Activated CD8-positive, alpha-beta memory T cell treated with anti-CD3 and anti-CD28 coated beads for 4 hours (primary cell): ENCODE measurements at regions not wholly inside any gene's neighbourhood (a gene's known extent, or its start where the extent isn't known, plus 50 kb on each side); places are given as distances from the start of the nearest gene placed in this dataset.
"Not testable (repeated sequence)": the region's sequence is repeated elsewhere in the genome, so short reads cannot be mapped to it uniquely, and the experiment has no call there.

Source experiments
- DNase-seq, 2 donors: peaks; one replicate each; pipeline ENCODE4 v3.0.0-alpha.2; 2020; ENCODE audit warnings: low read depth in 2 of 2

- DNase-seq: no peak
Measured at GRCh38 chr12:90593596-90594295, 361.2 kb downstream of the CCER1 start.

- DNase-seq: no peak
Measured at GRCh38 chr12:90589956-90590355, 365.0 kb downstream of the CCER1 start.

- no peak for DNase-seq
Measured at GRCh38 chr12:90585640-90586304, 369.2 kb downstream of the CCER1 start.

- no peak for DNase-seq
Measured at GRCh38 chr12:90576707-90577106, 378.3 kb downstream of the CCER1 start.

- no peak for DNase-seq
Measured at GRCh38 chr12:90575995-90576394, 379.0 kb downstream of the CCER1 start.

DNA sequence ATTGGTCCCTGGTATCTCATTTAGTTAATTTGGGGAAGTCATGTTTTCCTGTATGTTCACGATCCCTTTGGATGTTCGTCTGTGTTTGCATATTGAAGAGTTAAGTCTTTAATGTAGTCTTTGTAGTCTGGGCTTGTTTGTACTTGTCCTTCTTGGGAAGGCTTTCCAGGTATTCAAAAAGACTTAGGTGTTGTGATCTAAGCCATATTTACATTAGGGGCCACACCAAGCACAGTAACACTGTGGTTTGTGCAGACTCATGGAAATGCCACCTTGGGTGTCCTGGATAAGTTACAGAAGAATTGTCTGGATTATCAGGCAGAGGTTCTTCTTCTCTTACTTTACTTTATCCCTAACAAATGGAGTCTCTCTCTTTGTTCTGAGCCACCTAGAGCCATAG lies 380.3 kb downstream of the CCER1 start:
- DNase-seq: no peak

GRCh38 chr12:90572778-90573177 lies 382.2 kb downstream of the CCER1 start:
- DNase-seq: no peak

DNA sequence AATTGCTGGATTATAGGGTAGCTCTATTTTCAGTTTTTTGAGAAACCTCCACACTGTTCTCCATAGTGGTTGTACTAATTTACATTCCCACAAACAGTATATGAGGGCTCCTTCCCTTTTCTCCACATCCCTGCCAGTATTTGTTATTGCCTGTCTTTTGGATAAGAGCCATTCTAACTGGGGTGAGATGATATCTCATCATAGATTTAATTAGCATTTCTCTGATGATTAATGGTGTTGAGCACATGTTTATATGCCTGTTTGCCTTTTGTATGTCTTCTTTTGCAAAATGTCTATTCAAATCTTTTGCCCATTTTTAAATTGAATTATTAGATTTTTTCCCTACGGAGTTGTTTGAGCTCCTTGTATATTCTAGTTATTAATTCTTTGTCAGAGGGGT lies 385.3 kb downstream of the CCER1 start:
- DNase-seq: no peak

- DNase-seq: no peak
Measured at GRCh38 chr12:90562671-90563070, 392.3 kb downstream of the CCER1 start.

GRCh38 chr12:90548595-90548994 lies 406.4 kb downstream of the CCER1 start:
- DNase-seq: no peak

DNA sequence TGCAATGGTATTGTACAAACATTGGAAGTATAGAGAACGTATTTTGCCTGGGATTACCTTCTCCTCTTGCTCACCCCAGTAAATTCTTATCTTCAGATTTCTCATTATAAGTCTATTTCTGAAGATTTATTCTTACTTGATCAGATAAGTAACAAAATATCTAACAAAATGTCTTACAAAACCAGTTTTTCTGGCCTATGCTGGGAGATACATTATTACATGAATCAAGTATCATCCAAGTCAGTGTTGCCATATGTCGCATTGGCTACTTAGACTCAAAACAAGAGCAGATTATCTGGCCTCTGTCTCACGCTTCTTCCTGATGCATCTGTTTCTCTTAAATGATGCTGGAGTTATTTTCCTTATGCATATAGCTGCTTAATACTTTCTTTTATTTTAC lies 408.5 kb downstream of the CCER1 start:
- DNase-seq: no peak

DNA sequence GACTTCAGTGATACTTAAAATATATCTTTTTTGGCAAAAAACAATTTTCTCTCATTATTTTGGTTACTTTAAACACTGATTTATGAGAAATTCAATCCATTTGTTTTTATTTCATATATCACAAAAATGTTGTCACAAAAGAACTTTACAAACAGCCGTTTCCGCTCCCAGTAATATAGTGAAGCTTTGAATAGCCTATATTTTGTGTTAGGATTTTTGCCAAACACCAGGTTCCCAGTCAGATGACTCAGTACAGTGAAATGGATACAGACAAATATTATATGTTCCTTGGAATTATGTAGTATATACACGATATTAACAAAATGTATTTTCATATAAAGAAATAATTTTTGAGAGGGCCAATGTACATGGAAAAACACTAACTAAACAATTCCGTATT lies 411.1 kb downstream of the CCER1 start:
- no peak for DNase-seq

DNA sequence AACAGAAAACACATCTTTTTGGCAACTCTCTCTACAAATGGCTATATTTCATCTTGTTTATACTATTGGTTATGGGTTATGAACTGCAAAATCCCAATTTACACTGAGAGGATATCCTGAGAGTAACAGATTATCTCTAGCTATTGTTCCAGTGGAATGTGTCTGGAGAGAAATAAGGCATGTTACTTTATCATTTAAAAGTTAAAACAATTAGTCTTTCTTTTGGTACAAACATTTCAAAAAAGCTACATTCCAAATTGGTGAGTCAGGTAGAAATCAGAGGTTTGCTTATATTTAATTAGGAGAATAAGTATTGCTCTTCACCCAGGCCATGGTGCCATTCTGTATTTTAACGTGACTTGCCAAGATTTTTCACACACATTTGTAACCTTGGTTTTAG lies 411.6 kb downstream of the CCER1 start:
- no peak for DNase-seq

DNA sequence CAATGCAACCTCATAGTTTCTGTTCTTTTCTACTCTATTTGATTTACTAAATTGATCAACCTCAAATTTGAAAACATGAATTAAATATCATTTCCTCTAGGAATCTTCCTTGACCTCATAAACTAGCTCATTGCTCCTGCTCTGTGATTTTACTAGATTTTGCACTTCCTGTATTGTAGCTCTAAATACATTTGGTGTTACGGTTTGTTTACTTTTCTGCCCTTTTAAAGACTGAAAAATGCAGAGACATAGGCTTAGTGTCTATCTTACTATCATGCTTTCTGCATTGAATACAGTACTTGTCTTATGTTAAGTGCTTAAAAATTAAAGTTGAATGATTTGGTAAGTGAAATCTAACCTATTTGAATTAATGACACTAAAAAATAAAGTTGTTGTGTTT lies 412.1 kb downstream of the CCER1 start:
- not testable (repeated sequence) for DNase-seq

DNA sequence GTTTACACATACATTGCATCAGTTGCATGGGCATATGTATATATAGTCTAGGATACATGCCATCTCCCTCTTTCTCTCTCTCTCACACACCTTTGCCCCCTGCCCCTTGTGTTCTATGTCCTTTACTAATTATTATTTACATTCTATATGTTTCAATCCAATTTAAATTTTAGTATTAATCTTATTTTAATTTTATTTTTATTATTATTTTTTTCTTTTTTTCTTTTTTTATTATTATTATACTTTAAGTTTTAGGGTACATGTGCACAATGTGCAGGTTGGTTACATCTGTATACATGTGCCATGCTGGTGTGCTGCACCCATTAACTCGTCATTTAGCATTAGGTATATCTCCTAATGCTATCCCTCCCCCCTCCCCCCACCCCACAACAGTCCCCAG lies 421.1 kb downstream of the CCER1 start:
- not testable (repeated sequence) for DNase-seq

- DNase-seq: no peak
Measured at GRCh38 chr12:90520002-90520734, 434.8 kb downstream of the CCER1 start.

DNA sequence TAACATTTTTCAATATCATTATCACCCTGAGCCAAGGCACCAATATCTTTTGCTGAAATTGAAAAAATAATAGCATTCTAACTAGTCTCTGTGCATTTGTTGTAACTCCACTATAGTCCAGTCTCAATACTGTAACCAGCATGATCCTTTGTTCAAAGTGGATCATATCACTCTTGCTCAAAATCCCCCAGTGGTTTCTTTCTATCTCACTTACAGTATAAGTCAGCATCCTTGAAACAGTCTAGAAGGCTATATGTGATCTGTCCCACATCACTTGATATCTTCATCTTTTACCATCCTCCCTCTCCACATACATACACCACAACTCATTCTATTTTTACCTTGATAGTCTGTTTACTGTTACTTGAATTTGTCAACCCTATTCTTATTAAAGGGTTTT lies 435.7 kb downstream of the CCER1 start:
- no peak for DNase-seq

GRCh38 chr12:90515199-90516175 lies 439.5 kb downstream of the CCER1 start:
- DNase-seq: no peak

DNA sequence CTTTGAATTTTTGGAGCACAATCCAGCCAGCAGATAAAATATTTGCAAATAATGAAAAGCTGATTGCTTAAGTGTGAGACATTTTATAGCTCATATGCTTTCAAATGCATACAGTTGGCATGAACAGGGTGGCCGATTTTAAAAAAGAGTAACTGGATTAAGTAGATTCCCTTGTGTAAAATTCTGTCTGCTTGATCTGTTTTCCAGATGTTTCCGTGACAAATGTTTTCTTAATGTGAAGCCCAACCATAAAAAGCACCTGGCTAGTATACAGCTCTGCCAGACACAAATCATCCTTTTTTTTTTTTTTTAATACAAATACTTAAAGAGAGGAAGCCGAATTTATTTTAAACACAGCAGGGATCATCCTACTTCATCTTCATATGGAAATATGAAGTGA lies 440.7 kb downstream of the CCER1 start:
- DNase-seq: no peak

GRCh38 chr12:90512518-90512917 lies 442.5 kb downstream of the CCER1 start:
- DNase-seq: no peak

GRCh38 chr12:90510948-90511347 lies 444.0 kb downstream of the CCER1 start:
- DNase-seq: no peak

DNA sequence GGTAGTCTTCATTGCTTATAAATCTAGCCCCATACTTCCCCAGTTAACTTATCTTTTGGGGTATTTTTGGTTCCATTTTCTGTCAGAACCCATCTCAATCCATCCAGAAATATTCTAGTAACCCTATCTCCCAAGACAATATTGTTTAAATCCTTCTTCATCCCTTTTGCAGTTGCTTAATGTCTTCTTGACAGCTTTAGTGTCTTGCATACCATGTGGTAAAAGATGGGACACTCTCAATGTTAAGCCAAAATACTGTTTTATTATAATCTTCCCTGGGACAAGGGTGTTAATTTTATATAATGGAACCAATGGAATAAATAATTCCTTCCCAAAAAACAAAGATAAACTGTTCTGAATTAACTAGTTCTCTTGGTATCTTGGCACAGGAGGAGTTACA lies 450.2 kb downstream of the CCER1 start:
- DNase-seq: no peak
